ENCODE measurements at regions not wholly inside any gene's neighbourhood (a gene's known extent, or its start where the extent isn't known, plus 50 kb on each side); places are given as distances from the start of the nearest gene placed in this dataset.

DNA sequence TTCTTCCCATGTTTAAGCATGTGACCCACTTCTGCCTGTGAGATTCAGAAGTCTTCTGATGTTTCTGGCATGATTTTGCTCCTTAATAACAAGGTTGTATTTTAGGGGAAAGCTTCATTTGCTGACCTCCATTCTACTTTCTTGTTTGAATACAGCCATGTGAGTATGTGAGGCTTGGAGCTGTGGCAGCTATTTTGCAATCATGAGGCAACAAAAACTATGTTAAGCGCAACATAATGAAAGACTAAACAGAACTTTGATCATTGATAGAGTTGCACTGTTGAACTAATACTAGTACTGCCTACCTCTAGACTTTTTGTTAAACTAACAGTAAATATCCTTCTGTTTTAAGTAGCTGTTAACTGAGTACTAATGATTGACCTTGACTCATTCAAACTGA, 203.8 kb upstream of the FAM3C start:
- TF ChIP-seq, protein P1, sequence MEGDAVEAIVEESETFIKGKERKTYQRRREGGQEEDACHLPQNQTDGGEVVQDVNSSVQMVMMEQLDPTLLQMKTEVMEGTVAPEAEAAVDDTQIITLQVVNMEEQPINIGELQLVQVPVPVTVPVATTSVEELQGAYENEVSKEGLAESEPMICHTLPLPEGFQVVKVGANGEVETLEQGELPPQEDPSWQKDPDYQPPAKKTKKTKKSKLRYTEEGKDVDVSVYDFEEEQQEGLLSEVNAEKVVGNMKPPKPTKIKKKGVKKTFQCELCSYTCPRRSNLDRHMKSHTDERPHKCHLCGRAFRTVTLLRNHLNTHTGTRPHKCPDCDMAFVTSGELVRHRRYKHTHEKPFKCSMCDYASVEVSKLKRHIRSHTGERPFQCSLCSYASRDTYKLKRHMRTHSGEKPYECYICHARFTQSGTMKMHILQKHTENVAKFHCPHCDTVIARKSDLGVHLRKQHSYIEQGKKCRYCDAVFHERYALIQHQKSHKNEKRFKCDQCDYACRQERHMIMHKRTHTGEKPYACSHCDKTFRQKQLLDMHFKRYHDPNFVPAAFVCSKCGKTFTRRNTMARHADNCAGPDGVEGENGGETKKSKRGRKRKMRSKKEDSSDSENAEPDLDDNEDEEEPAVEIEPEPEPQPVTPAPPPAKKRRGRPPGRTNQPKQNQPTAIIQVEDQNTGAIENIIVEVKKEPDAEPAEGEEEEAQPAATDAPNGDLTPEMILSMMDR (IDR thresholded peaks at IDR 0.05 in 4 of 5, conservative IDR thresholded peaks at IDR 0.05 in 1 of 5), result no peak
- no peak for TF ChIP-seq POLR2A (IDR thresholded peaks at IDR 0.05)

Data from gastrocnemius medialis (tissue), 4 donors.